Osteocyte (in vitro differentiated cells): ENCODE measurements at regions not wholly inside any gene's neighbourhood (a gene's known extent, or its start where the extent isn't known, plus 50 kb on each side); places are given as distances from the start of the nearest gene placed in this dataset.
"Not testable (repeated sequence)": the region's sequence is repeated elsewhere in the genome, so short reads cannot be mapped to it uniquely, and the experiment has no call there.

Experiments
- DNase-seq: peaks from one replicate; pipeline ENCODE4 v3.0.0; 2021; ENCODE audit warnings: mixed read lengths; ENCODE audit not compliant: unreplicated experiment; ENCODE audit errors: extremely low spot score
- H3K27ac Mint-ChIP-seq: one replicate; pipeline ENCODE4 v1.8.0; 2021; ENCODE audit warnings: mild to moderate bottlenecking, mixed read lengths; ENCODE audit not compliant: unreplicated experiment
- H3K27me3 Mint-ChIP-seq: one replicate; pipeline ENCODE4 v1.8.0; 2021; ENCODE audit warnings: mixed read lengths; ENCODE audit not compliant: unreplicated experiment
- H3K36me3 Mint-ChIP-seq: one replicate; pipeline ENCODE4 v1.8.0; 2021; ENCODE audit warnings: mixed read lengths; ENCODE audit not compliant: unreplicated experiment
- H3K4me1 Mint-ChIP-seq: one replicate; pipeline ENCODE4 v1.8.0; 2021; ENCODE audit warnings: mixed read lengths; ENCODE audit not compliant: unreplicated experiment
- H3K4me3 Mint-ChIP-seq: one replicate; pipeline ENCODE4 v1.8.0; 2021; ENCODE audit warnings: mild to moderate bottlenecking, moderate library complexity, mixed read lengths; ENCODE audit not compliant: unreplicated experiment
- H3K9me3 Mint-ChIP-seq: one replicate; pipeline ENCODE4 v1.8.0; 2021; ENCODE audit warnings: mixed read lengths; ENCODE audit not compliant: unreplicated experiment
- TF ChIP-seq, protein P1 (sequence below): fragments of 200-600 bp; sonication (generic); IDR thresholded peaks from 2 replicates; pipeline ENCODE4 v1.5.0; 2021; ENCODE audit warnings: antibody characterized with exemption, mild to moderate bottlenecking, moderate library complexity

DNA sequence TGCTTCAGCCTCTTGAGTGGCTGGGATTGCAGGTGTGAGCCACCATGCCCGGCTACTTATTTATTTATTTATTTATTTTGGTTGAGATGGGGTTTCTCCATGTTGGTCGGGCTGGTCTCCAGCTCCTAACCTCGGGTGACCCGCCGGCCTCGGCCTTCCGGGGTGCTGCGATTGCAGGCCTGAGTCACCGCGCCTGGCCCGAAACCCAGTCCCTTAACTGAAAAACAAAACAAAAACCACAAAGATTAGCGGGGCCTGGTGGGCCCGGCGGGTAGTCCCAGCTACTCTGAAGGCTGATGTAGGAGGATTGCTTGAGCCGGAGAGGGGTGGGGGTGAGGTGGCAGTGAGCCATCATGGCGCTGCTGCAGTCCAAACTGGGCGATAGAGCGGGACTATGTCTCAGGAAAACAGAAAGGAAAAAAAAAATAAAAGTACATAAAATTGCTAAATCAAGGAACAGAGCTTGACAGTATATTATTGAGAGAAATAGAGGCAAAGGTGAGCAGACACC is 75.6 kb upstream of the NIPA1 start:
- not testable (repeated sequence) for H3K27ac Mint-ChIP-seq, H3K4me3 Mint-ChIP-seq, DNase-seq, H3K27me3 Mint-ChIP-seq, H3K36me3 Mint-ChIP-seq, H3K9me3 Mint-ChIP-seq, H3K4me1 Mint-ChIP-seq

DNA sequence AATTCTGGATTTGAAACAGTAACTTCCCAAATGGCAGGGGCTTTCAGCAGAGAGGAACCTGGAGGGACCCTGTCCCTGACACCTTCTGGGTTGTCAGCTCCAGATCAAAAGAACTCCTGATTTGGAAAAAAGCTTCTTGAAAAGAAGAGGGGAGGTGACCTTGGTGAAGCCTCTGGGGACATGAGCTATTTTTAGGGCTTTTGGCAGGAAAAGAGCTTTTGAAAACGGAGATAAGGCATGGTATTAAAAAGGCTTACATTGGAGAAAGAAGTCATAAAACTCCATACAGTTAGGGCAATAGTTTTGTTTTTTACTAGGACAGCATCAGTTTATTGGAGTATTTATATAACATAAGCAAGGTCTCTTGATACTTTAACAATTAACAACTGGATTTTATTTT is 72.5 kb upstream of the NIPA1 start:
- not testable (repeated sequence) for H3K36me3 Mint-ChIP-seq, H3K4me1 Mint-ChIP-seq, H3K9me3 Mint-ChIP-seq, H3K4me3 Mint-ChIP-seq, H3K27ac Mint-ChIP-seq, DNase-seq
- peaks cover 12% of the 10 kb centered on the region for H3K27me3 Mint-ChIP-seq

DNA sequence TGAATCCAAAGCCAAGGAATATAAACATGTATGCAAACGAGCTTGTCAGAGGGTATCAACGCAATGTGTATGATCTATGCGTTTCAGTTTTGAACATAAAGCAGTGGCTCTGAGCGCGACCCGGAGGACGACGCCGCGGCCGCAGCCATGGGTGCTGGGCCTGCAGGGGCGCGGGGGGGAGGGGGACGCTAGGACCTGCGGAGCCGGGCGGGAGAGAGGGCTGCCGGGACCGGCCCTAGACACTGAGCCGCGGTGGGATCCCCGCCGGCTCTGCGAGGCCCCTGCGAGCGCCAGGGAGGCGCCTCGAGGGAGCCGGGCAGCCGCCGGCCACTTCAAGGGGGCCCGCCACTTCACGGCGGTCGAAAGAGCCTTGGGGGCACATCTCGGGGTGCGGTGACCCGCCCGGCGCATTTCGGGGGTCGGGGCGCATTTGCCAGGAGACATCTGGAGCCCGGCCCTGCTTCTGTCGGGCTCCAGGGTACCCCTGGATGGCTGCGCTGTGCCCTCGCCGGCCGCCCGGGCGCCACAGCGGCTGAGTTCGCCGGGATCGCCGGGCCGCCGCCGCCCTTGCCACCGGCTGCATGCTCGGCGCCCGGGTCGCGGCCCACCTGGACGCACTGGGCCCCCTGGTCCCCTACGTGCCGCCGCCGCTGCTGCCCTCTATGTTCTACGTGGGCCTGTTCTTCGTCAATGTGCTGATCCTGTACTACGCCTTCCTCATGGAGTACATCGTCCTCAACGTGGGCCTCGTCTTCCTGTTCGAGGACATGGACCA is 71.9 kb upstream of the NIPA1 start:
- H3K4me3 Mint-ChIP-seq, H3K9me3 Mint-ChIP-seq, H3K36me3 Mint-ChIP-seq, DNase-seq, H3K27ac Mint-ChIP-seq, H3K4me1 Mint-ChIP-seq: not testable (repeated sequence)
- H3K27me3 Mint-ChIP-seq = peaks cover 12% of the 10 kb centered on the region

DNA sequence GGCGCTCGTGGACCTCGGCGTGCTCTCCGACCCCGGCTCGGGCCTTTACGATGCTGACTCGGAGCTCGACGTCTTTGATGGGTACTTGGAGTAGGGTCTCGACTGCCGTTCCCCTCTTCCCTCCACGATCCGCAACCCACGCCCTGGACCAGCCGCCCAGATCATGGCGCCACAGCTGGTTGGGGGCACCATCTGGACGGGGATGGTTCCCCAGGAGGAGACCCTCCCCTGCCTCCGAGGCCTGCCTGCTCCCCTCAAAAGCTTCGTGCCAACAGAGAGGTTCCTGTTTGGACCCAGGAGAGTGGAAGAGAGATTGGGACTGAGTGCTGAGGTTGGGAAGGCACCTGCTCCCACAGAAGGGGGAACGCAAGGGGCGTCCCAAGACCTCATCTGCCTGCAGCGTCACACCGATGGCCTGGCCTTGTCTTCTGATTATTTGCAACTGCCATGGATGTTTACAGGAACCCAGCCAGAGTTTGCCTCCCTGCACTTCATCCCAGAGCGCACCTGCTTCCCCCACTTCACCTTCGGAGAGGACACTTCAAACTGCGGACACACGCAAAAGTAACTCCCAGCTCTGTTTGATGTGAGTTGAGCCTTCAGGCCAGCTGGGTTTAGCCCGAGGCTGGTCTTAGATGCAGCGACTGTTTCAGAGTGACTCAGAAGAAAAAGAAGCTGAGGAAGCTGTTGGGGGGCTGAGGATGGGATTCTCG is 71.2 kb upstream of the NIPA1 start:
- not testable (repeated sequence) for DNase-seq, H3K4me3 Mint-ChIP-seq

DNA sequence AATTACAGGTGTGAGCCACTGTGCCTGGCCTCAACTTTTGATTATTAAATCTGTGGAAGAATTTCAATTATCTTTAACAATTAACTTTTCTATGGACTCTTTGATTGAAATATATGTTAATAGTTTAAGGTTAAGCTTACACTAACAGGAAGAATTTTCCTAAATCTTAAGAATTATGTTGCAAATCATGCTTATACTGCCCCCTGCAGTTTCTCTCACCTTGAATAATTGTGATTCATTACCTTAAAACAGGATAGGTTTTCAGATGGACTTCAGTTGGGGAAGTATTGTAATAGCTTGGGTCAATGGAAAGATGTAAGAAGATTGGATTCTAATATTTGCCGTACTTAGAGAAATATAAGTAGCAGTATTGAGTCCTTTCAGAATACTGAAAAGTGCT is 66.5 kb upstream of the NIPA1 start:
- TF ChIP-seq, protein P1, sequence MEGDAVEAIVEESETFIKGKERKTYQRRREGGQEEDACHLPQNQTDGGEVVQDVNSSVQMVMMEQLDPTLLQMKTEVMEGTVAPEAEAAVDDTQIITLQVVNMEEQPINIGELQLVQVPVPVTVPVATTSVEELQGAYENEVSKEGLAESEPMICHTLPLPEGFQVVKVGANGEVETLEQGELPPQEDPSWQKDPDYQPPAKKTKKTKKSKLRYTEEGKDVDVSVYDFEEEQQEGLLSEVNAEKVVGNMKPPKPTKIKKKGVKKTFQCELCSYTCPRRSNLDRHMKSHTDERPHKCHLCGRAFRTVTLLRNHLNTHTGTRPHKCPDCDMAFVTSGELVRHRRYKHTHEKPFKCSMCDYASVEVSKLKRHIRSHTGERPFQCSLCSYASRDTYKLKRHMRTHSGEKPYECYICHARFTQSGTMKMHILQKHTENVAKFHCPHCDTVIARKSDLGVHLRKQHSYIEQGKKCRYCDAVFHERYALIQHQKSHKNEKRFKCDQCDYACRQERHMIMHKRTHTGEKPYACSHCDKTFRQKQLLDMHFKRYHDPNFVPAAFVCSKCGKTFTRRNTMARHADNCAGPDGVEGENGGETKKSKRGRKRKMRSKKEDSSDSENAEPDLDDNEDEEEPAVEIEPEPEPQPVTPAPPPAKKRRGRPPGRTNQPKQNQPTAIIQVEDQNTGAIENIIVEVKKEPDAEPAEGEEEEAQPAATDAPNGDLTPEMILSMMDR = peak; percentile 36
- not testable (repeated sequence) for H3K4me1 Mint-ChIP-seq, H3K4me3 Mint-ChIP-seq, H3K36me3 Mint-ChIP-seq, H3K27ac Mint-ChIP-seq, H3K9me3 Mint-ChIP-seq, DNase-seq
- H3K27me3 Mint-ChIP-seq = peaks cover 35% of the 10 kb centered on the region

More for the DNA sequence above, 71.2 kb upstream of the NIPA1 start:
- H3K27me3 Mint-ChIP-seq = peaks cover 12% of the 10 kb centered on the region
- H3K4me1 Mint-ChIP-seq, H3K27ac Mint-ChIP-seq, H3K9me3 Mint-ChIP-seq, H3K36me3 Mint-ChIP-seq: not testable (repeated sequence)

DNA sequence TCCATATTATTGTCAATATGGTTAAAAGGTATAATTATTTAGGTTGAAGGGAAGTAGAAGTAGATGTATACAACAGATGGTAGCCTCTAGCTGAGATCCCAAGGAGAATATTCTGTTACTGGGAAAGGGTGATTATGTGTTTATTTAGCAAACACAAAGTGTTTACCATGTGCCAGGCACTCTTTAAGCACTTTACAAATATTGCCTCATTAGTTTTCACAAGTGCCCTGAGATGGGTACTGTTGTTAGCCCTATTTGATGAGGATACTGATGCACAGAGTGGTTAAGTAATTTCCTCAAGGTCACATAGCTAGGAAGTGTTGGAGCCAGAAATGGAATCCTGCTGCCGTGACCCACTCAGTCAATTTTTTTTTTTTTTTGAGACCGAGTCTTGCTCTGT is 60.3 kb upstream of the NIPA1 start:
- H3K9me3 Mint-ChIP-seq, DNase-seq, H3K36me3 Mint-ChIP-seq, H3K4me1 Mint-ChIP-seq, H3K4me3 Mint-ChIP-seq, H3K27ac Mint-ChIP-seq: not testable (repeated sequence)
- H3K27me3 Mint-ChIP-seq = peaks cover 42% of the 10 kb centered on the region

DNA sequence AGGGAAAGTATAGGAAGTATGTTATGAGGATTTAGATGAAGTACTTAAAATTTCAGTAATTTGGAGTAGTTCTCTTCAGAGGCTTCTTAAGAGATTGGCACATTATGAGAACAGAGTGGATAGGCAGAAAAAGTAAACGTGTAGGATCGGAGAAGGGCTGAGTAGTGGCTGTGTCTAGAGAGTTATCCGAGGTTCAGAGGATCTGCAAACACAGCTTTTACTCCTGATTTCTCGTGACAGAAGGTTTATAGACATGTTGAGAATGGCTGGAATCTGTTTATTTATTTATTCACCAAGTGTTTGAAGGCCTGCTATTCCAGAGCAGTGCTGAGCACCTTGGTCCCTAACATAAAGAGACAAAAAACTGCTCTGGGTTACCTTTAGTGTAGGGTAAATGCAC is 51.4 kb upstream of the NIPA1 start:
- DNase-seq, H3K9me3 Mint-ChIP-seq, H3K4me1 Mint-ChIP-seq, H3K27ac Mint-ChIP-seq, H3K36me3 Mint-ChIP-seq, H3K4me3 Mint-ChIP-seq: not testable (repeated sequence)
- peaks cover 32% of the 10 kb centered on the region for H3K27me3 Mint-ChIP-seq

DNA sequence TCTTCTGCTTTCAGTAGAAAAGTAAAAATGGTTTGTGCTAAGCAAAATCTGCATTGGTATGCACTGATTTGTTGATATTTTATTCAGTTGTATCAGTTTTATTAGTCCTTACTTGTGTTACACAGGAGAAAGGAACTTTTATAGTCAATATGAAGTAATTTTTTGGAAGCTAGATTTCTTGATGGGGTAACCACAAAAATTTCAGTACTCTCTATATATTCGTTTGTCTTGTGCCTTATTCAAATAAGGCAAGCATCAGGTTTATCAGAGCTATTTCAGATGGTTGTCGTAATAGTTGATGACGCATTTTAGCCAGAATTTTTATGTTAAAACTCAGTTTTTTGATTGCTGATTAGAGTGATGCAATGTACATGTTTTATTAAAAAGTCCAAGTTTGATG is 50.7 kb upstream of the NIPA1 start:
- Mint-ChIP-seq H3K9me3 (no peaks in the 10 kb centered on the region), H3K27ac (no peak overlapping the region), H3K27me3 (peaks cover 35% of the 10 kb centered on the region), H3K36me3 (no peaks in the 10 kb centered on the region), H3K4me1 (no peaks in the 10 kb centered on the region), H3K4me3 (no peak overlapping the region)
- DNase-seq = no peak
- TF ChIP-seq, protein P1 = no peak

DNA sequence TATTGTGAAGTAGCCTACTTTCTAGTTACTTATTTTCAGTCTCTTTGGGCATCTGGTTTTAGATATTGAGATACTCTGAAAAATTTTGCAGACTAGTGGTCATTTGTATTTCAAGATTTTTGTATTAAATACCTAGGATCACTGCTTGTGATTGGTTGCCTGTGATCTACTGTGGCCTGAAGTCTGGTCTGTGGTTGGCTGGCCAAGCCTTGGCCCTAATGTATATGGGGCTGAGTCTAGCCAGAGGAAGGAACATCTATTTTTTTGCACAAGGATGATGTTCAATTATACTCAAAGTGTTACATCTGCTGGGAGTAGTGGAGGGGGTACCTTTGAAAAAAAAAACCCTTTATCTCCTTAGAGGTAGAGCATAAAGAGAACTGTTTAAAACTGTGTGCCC is 50.2 kb upstream of the NIPA1 start:
- H3K4me3 Mint-ChIP-seq, H3K36me3 Mint-ChIP-seq, H3K9me3 Mint-ChIP-seq, H3K27ac Mint-ChIP-seq, DNase-seq, H3K4me1 Mint-ChIP-seq: not testable (repeated sequence)
- H3K27me3 Mint-ChIP-seq = peaks cover 35% of the 10 kb centered on the region
